ENCODE measurements at regions not wholly inside any gene's neighbourhood (a gene's known extent, or its start where the extent isn't known, plus 50 kb on each side); places are given as distances from the start of the nearest gene placed in this dataset.
"Not testable (repeated sequence)": the region's sequence is repeated elsewhere in the genome, so short reads cannot be mapped to it uniquely, and the experiment has no call there.

- no peak for DNase-seq
Measured at GRCh38 chr5:18990852-18991251, 997.1 kb downstream of the CDH18 start.

- no peak for DNase-seq
Measured at GRCh38 chr5:18992264-18992663, 995.7 kb downstream of the CDH18 start.

- no peak for DNase-seq
Measured at GRCh38 chr5:18999478-18999877, 988.5 kb downstream of the CDH18 start.

- no peak for DNase-seq
Measured at GRCh38 chr5:19001054-19001453, 986.9 kb downstream of the CDH18 start.

GRCh38 chr5:19001539-19001938 is 986.5 kb downstream of the CDH18 start:
- no peak for DNase-seq

GRCh38 chr5:19002111-19002510 is 985.9 kb downstream of the CDH18 start:
- DNase-seq, result no peak

GRCh38 chr5:19018822-19019221 is 969.2 kb downstream of the CDH18 start:
- DNase-seq, result no peak

- DNase-seq, result no peak
Measured at GRCh38 chr5:19031491-19031890, 956.5 kb downstream of the CDH18 start.

- DNase-seq, result no peak
Measured at GRCh38 chr5:19035816-19036215, 952.2 kb downstream of the CDH18 start.

GRCh38 chr5:19042106-19042505 is 945.9 kb downstream of the CDH18 start:
- no peak for DNase-seq

- DNase-seq, result no peak
Measured at GRCh38 chr5:19044311-19044710, 943.7 kb downstream of the CDH18 start.

- peak; percentile 67 to 70 for DNase-seq
Measured at GRCh38 chr5:19044931-19045695, 942.9 kb downstream of the CDH18 start.

- no peak for DNase-seq
Measured at GRCh38 chr5:19047277-19047676, 940.7 kb downstream of the CDH18 start.

- DNase-seq, result no peak
Measured at GRCh38 chr5:19048726-19049125, 939.3 kb downstream of the CDH18 start.

GRCh38 chr5:19058216-19058615 is 929.8 kb downstream of the CDH18 start:
- no peak for DNase-seq

GRCh38 chr5:19064094-19064493 is 923.9 kb downstream of the CDH18 start:
- no peak for DNase-seq

- DNase-seq, result no peak
Measured at GRCh38 chr5:19067741-19068140, 920.3 kb downstream of the CDH18 start.

- DNase-seq, result no peak
Measured at GRCh38 chr5:19098434-19098833, 889.6 kb downstream of the CDH18 start.

- no peak for DNase-seq
Measured at GRCh38 chr5:19099195-19099594, 888.8 kb downstream of the CDH18 start.

- no peak for DNase-seq
Measured at GRCh38 chr5:19104948-19105347, 883.1 kb downstream of the CDH18 start.

- no peak for DNase-seq
Measured at GRCh38 chr5:19122923-19123322, 865.1 kb downstream of the CDH18 start.

- no peak for DNase-seq
Measured at GRCh38 chr5:19125956-19126713, 861.9 kb downstream of the CDH18 start.

GRCh38 chr5:19140276-19140675 is 847.7 kb downstream of the CDH18 start:
- DNase-seq, result no peak

GRCh38 chr5:19141937-19142524 is 846.0 kb downstream of the CDH18 start:
- DNase-seq, result not testable (repeated sequence)
